H1 (cell line): ENCODE measurements at regions not wholly inside any gene's neighbourhood (a gene's known extent, or its start where the extent isn't known, plus 50 kb on each side); places are given as distances from the start of the nearest gene placed in this dataset.

ENCODE experiments used
- BRCA1 ChIP-seq: IDR thresholded peaks from 2 replicates; pipeline ENCODE4 v1.6.1; 2012; ENCODE audit warnings: low read depth, low read length, improper control_type of control experiment
- CTCF ChIP-seq, 3 experiments: IDR thresholded peaks; 1 replicate in 2 of 3; 2 replicates in 1 of 3; pipeline versions ENCODE4 v1.5.1 to v1.6.1; 2011; ENCODE audit warnings: low read length in 3 of 3, mild to moderate bottlenecking in 3 of 3, inconsistent platforms in 2 of 3, low read depth in 1 of 3, moderate library complexity in 1 of 3; ENCODE audit not compliant: insufficient read depth in 1 of 3; ENCODE audit errors: control extremely low read depth in 1 of 3
- EP300 ChIP-seq, 2 experiments: IDR thresholded peaks; 1 replicate in 1 of 2; 2 replicates in 1 of 2; pipeline ENCODE4 v1.6.1; 2011 to 2012; ENCODE audit warnings: low read depth in 2 of 2, low read length in 2 of 2, mild to moderate bottlenecking in 2 of 2, borderline replicate concordance in 1 of 2, inconsistent platforms in 1 of 2, moderate library complexity in 1 of 2
- JUN ChIP-seq: IDR thresholded peaks from 2 replicates; pipeline ENCODE4 v1.6.1; 2011; ENCODE audit warnings: low read depth, mild to moderate bottlenecking, improper control_type of control experiment, low read length
- MAFK ChIP-seq: IDR thresholded peaks from 2 replicates; pipeline ENCODE4 v1.6.1; 2012; ENCODE audit warnings: low read depth, mild to moderate bottlenecking, improper control_type of control experiment, low read length
- MAX ChIP-seq: IDR thresholded peaks from 2 replicates; pipeline ENCODE4 v1.6.1; 2012; ENCODE audit warnings: inconsistent platforms
- NRF1 ChIP-seq: IDR thresholded peaks from 2 replicates; pipeline ENCODE4 v1.6.1; 2011; ENCODE audit warnings: mild to moderate bottlenecking, low read depth, low read length, improper control_type of control experiment
- POLR2A ChIP-seq, 2 experiments: IDR thresholded peaks; 1 replicate in 1 of 2; 2 replicates in 1 of 2; pipeline ENCODE4 v1.6.1; 2011; ENCODE audit warnings: low read depth in 2 of 2, low read length in 2 of 2, mild to moderate bottlenecking in 2 of 2; ENCODE audit errors: control extremely low read depth in 1 of 2
- POLR2AphosphoS5 ChIP-seq: IDR thresholded peaks from 2 replicates; pipeline ENCODE4 v1.6.1; 2011; ENCODE audit warnings: low read depth, low read length
- RBBP5 ChIP-seq: IDR thresholded peaks from 2 replicates; pipeline ENCODE4 v1.7.1; 2012; ENCODE audit warnings: low read depth, mild to moderate bottlenecking, inconsistent platforms, low read length, moderate library complexity, borderline replicate concordance
- SP1 ChIP-seq: IDR thresholded peaks from 2 replicates; pipeline ENCODE4 v1.6.1; 2011; ENCODE audit warnings: low read depth, low read length
- TCF12 ChIP-seq: IDR thresholded peaks from 2 replicates; pipeline ENCODE4 v1.6.1; 2011; ENCODE audit warnings: low read depth, mild to moderate bottlenecking, low read length
- USF2 ChIP-seq: IDR thresholded peaks from 2 replicates; pipeline ENCODE4 v1.6.1; 2011; ENCODE audit warnings: low read length, improper control_type of control experiment

- TF ChIP-seq POLR2A (IDR thresholded peaks at IDR 0.05; ENCODE audit: control extremely low read depth in 1 of 2, low read depth in 2 of 2, low read length in 2 of 2) (no peak), BRCA1 (no peak), CTCF (IDR thresholded peaks at IDR 0.05; ENCODE audit: control extremely low read depth in 1 of 3, insufficient read depth in 1 of 3, low read depth in 1 of 3, low read length in 3 of 3) (no peak), TCF12 (no peak), EP300 (IDR thresholded peaks at IDR 0.05; ENCODE audit: borderline replicate concordance in 1 of 2, low read depth in 2 of 2, low read length in 2 of 2) (no peak), MAX (no peak), NRF1 (no peak), SP1 (no peak), JUN (no peak), POLR2AphosphoS5 (no peak), RBBP5 (no peak), USF2 (no peak), MAFK (no peak)
Observed at GRCh38 chr13:39822437-39822836, 167.0 kb downstream of the COG6 start.
